GM12873 (cell line): ENCODE measurements at regions not wholly inside any gene's neighbourhood (a gene's known extent, or its start where the extent isn't known, plus 50 kb on each side); places are given as distances from the start of the nearest gene placed in this dataset.

ENCODE experiments used
- TF ChIP-seq, protein P1 (sequence below): IDR thresholded peaks from 2 replicates; pipeline ENCODE4 v1.5.1; 2012; ENCODE audit warnings: low read depth, mild to moderate bottlenecking, moderate library complexity, low read length, control low read depth; ENCODE audit not compliant: insufficient read depth; ENCODE audit errors: missing control alignments

DNA sequence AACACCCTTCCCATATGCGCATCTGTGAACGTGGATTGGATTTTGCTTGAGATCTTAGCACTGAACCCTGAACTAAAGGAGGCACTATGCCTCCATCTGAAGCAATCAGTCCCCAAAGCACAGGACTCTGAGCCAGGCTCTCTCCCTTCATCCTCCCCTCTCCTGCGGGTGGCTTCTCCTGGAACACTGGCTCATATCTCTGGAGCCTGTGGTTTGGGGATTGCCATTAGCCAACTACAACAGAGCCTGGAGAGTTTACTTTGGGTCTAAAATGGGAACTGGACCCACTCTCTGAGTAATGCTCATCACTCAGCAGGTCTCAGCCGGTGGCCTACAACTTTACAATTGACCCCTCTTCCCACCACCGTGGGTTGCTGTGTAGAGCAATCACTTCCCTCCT, 190.8 kb upstream of the HES1 start:
- TF ChIP-seq, protein P1, sequence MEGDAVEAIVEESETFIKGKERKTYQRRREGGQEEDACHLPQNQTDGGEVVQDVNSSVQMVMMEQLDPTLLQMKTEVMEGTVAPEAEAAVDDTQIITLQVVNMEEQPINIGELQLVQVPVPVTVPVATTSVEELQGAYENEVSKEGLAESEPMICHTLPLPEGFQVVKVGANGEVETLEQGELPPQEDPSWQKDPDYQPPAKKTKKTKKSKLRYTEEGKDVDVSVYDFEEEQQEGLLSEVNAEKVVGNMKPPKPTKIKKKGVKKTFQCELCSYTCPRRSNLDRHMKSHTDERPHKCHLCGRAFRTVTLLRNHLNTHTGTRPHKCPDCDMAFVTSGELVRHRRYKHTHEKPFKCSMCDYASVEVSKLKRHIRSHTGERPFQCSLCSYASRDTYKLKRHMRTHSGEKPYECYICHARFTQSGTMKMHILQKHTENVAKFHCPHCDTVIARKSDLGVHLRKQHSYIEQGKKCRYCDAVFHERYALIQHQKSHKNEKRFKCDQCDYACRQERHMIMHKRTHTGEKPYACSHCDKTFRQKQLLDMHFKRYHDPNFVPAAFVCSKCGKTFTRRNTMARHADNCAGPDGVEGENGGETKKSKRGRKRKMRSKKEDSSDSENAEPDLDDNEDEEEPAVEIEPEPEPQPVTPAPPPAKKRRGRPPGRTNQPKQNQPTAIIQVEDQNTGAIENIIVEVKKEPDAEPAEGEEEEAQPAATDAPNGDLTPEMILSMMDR: no peak

DNA sequence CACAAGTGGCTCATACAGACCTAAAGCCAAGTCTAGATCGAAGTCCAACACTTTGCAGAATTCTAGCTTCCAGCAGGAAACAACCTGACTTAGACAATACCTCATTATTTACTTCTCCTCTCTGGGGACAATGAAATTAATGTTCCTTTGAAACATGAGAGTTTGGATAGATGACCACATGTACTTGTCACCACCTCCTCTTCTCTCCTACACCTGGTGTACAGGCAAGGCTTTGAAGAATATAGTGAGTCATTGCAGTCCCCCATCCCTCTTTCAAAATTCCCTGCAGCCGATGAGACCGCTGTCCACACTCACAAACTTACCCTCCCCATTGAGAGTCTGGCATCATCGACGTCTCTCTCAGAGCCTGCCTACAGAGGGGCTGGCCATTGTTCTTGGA, 189.0 kb upstream of the HES1 start:
- TF ChIP-seq, protein P1: no peak

DNA sequence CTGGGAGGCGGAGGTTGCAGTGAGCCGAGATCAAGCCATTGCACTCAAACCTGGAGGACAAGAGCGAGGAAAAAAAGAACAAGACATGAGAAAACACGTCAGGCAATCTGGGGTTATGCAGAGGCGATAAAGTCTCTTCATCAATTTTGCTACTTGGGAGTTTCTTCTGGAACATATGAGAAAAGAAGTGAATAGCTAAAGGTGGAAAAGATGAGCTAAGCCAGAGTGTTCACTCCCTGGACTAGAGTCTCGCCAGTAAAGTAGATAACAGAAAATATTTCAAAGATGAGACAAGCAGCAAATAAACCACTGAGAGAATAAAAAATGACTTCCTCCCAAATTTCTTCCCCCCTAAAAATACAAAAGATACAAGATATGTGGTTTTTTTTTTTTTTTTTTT, 188.4 kb upstream of the HES1 start:
- TF ChIP-seq, protein P1: no peak

DNA sequence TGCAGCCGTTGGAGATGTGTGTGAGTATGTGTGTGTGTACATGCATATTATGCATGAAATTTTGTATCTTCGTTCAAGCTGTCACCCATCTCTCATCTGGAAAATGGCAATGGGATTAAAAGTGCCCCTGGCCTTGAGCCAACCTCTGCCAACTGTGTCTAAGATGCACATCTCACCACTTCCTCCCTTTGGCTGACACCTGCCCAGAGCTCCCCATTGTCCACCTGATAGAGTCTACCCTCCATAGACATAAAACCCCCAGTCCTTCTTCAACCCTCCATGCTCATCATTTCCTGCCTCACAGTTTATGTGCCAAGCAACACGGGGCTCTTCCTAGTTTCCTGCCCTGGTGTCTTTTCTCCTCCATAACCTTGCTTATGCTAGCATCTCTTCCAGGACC, 187.5 kb upstream of the HES1 start:
- TF ChIP-seq, protein P1: no peak

DNA sequence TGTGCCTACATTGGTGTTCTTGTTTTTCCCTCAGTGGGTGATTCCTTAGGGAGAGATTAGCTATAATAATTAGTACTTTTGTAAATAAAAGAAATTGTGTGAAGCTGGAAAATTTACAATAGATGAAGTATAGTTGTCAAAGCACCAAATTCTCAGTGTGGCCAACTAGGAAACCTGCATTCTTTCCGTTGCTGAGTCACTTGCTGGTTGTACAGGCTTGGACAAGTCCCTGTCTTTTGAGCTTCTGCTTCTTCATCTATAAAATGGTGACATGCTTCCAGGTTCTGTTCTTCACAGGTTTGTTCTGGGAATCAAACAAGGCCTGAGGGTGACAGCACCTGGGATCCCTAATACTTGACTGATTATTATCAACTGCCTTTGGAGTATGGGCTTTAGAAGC, 184.1 kb upstream of the HES1 start:
- TF ChIP-seq, protein P1: no peak

DNA sequence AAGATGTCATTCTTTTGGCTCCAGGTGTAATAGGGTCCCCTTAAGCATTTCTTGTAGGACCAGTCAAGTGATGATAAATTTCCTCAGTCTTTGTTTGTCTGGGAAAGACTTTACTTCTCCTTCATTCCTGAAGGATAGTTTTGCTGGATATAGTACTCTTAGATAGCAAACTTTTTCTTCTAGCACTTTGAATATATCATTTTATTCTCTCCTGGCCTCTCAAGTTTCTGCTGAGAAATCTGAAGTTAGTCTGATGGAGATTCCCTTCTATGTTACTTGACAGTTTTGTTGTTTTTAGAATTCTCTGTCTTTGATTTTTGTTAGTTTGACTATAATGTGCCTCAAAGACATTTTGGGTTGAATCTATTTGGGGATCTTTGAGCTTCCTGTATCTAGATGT, 181.2 kb upstream of the HES1 start:
- TF ChIP-seq, protein P1: no peak

DNA sequence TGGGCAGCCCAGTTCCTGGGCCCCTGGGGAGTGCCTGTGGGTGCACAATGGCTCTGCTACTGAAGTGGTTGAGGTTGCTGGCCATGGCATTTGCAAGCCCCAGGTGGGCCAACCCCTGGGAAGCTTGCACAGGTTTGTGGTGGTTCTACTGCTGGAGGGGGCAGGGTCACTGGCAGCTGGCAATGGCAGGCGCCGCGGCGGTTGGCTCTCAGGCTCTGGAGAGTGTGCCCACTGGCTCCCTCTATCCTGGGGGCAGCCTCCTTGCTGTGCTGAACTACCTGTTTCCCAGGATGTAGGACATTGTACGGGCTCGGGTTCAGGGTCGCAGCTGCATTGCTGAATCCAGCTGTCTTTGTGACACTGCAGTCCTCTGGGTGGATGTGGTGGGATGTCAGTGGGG, 180.2 kb upstream of the HES1 start:
- TF ChIP-seq, protein P1: no peak

DNA sequence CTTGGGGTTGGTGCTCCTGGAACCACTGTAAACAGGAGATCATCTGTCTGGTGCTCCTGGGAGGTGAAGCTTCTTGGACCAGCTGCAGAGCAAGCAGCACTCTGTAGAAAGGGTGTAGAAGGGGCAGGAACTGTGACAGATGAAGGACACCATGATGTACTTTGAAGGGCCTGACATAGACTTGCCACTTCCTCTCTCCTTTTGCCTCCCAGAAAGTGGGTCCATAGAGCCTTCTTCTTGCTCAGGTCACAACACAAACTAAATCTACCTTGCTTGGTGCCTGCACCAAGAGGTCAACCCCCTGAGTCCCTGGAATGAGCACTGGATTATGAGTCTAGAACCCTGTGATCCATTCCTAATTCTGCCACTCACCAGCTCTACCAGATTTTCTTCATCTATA, 176.1 kb upstream of the HES1 start:
- TF ChIP-seq, protein P1: no peak
